A673 (cell line): ENCODE measurements at regions not wholly inside any gene's neighbourhood (a gene's known extent, or its start where the extent isn't known, plus 50 kb on each side); places are given as distances from the start of the nearest gene placed in this dataset.

Source experiments
- BruUV-seq: library from RNA; stranded (reverse); fragments of 400-500 nt; replicated peaks from 2 replicates; lab custom pipeline; 2021; lab: Mats Ljungman, UMichigan
- CTCF ChIA-PET: fragments of 300-600 bp; sonication (Branson Sonifier 250); formaldehyde crosslinking; loops from one replicate; lab custom pipeline; 2022; ENCODE audit warnings: antibody characterized with exemption; lab: Charles Lee
- POLR2A ChIA-PET: fragments of 300-600 bp; sonication (Branson Sonifier 250); formaldehyde crosslinking; loops from one replicate; lab custom pipeline; 2022; ENCODE audit warnings: antibody characterized with exemption; ENCODE audit not compliant: low non-redundant PET; lab: Charles Lee
- DNase-seq: peaks from one replicate; pipeline ENCODE4 v3.0.0-alpha.2; 2015; ENCODE audit warnings: low spot score
- H3K27ac ChIP-seq: fragments of 200-600 bp; sonication (generic); 2 replicates; pipeline ENCODE4 v1.5.1; 2016; ENCODE audit warnings: mixed run types, low read depth, mild to moderate bottlenecking, mixed read lengths, antibody characterized with exemption, low read length; ENCODE audit not compliant: poor library complexity, severe bottlenecking
- H3K27me3 ChIP-seq: fragments of 200-600 bp; sonication (generic); replicated peaks from 2 replicates; pipeline ENCODE4 v1.6.1; 2017; ENCODE audit warnings: mixed run types, low read depth, mild to moderate bottlenecking, mixed read lengths, antibody characterized with exemption, low read length; ENCODE audit not compliant: insufficient read depth, poor library complexity
- H3K36me3 ChIP-seq: fragments of 200-600 bp; sonication (generic); 2 replicates; pipeline ENCODE4 v1.6.1; 2016; ENCODE audit warnings: mixed run types, mild to moderate bottlenecking, mixed read lengths, antibody characterized with exemption, low read length; ENCODE audit not compliant: insufficient read depth, poor library complexity, severe bottlenecking
- H3K4me1 ChIP-seq: fragments of 200-600 bp; sonication (generic); 2 replicates; pipeline ENCODE4 v1.6.1; 2017; ENCODE audit warnings: mixed run types, mild to moderate bottlenecking, mixed read lengths, antibody characterized with exemption, low read length; ENCODE audit not compliant: insufficient read depth, poor library complexity, severe bottlenecking
- H3K4me3 ChIP-seq: fragments of 200-600 bp; sonication (generic); 2 replicates; pipeline ENCODE4 v1.5.1; 2016; ENCODE audit warnings: low read depth, mixed run types, mild to moderate bottlenecking, mixed read lengths, low read length; ENCODE audit not compliant: poor library complexity, severe bottlenecking
- H3K9me3 ChIP-seq: fragments of 200-600 bp; sonication (generic); 2 replicates; pipeline ENCODE4 v1.6.1; 2016; ENCODE audit warnings: mixed run types, low read depth, mild to moderate bottlenecking, mixed read lengths, antibody characterized with exemption, low read length; ENCODE audit not compliant: poor library complexity, severe bottlenecking
- EZH2 ChIP-seq: fragments of 200-600 bp; sonication (generic); IDR thresholded peaks from 2 replicates; pipeline ENCODE4 v1.6.1; 2017; ENCODE audit warnings: borderline replicate concordance, low read depth, mild to moderate bottlenecking, mixed read lengths, antibody characterized with exemption, low read length; ENCODE audit not compliant: poor library complexity, severe bottlenecking
- intact Hi-C: fragments of 100-400 bp; cut with micrococcal nuclease; formaldehyde crosslinking; loops from one replicate; pipeline ENCODE4 v1.10.0; 2022; ENCODE audit not compliant: unreplicated experiment
- TF ChIP-seq, protein P1 (sequence below): fragments of 300-800, 200-600 bp; sonication (generic); conservative IDR thresholded peaks from 2 replicates; pipeline ENCODE4 v1.5.1; 2017; ENCODE audit warnings: low read depth, mild to moderate bottlenecking, antibody characterized with exemption, low read length, moderate library complexity, mixed read lengths

DNA sequence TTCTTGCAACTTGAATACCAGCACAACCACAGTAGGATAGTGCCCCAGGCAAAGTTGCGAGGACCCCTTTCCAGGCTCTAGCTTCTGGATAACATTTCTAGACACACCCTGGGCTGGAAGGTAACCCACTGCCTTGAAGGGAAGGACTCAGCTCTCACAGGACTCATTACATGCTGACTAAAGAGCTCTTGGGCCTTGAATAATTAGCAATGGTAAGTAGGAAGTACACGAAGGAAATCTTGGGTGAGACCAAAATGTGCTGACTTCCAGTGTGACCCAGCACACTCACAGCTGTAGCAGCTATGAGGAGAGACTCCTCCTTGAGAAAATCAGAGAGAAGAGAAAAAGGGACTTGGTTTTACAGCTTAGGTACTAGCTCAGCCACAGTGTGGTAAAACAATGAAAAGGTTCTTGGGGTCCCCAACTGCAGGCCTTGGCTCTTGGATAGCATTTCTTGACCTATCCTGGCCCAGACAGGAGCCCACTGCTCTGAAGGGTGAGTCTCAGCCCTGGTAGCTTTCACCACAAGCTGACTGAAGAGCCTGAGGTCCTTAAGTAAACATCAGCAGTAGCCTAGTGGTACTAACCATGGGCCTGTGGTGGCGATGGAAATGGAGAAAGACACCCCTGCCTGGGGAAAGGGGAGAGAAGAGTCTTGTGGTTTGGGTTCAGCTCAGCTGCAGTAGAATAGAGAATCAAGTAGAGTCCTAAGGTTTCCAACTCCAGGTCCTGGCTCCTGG is 621.7 kb downstream of the SEMA5A start:
- CTCF ChIA-PET, result no interaction called here
- BruUV-seq, result no TSS peak
- Histone ChIP-seq H3K27ac (no peak overlapping the region), H3K4me1 (no peaks in the 10 kb centered on the region), H3K9me3 (peaks cover 30% of the 10 kb centered on the region), H3K4me3 (no peak overlapping the region), H3K36me3 (no peaks in the 10 kb centered on the region), H3K27me3 (no peaks in the 10 kb centered on the region)
- intact Hi-C loops, result no loop called here
- POLR2A ChIA-PET, result no interaction called here
- TF ChIP-seq EZH2, result no peak
- TF ChIP-seq, protein P1, sequence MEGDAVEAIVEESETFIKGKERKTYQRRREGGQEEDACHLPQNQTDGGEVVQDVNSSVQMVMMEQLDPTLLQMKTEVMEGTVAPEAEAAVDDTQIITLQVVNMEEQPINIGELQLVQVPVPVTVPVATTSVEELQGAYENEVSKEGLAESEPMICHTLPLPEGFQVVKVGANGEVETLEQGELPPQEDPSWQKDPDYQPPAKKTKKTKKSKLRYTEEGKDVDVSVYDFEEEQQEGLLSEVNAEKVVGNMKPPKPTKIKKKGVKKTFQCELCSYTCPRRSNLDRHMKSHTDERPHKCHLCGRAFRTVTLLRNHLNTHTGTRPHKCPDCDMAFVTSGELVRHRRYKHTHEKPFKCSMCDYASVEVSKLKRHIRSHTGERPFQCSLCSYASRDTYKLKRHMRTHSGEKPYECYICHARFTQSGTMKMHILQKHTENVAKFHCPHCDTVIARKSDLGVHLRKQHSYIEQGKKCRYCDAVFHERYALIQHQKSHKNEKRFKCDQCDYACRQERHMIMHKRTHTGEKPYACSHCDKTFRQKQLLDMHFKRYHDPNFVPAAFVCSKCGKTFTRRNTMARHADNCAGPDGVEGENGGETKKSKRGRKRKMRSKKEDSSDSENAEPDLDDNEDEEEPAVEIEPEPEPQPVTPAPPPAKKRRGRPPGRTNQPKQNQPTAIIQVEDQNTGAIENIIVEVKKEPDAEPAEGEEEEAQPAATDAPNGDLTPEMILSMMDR, result no peak
- DNase-seq, result no peak

DNA sequence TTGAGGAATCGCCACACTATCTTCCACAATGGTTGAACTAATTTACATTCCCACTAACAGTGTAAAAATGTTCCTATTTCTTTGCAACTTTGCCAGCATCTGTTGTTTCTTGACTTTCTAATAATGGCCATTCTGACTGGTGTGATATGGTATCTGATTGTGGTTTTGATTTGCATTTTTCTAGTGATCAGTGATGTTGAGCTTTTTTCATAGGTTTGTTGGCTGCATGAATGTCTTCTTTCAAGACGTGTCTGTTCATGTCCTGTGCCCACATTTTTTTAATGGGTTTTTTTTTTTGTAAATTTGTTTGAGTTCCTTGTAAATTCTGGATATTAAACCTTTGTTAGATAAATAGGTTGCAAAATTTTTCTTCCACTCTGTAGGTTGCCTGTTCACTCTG is 615.9 kb downstream of the SEMA5A start:
- ChIA-PET POLR2A (interaction anchor here (0.7 kb wide), 1 partner anchor 104 kb away, joined by 3 read pairs; no protein-coding TSS in a partner anchor), CTCF (no interaction called here)
- intact Hi-C loops, result no loop called here
- H3K27ac ChIP-seq, result no peak overlapping the region
- H3K9me3 ChIP-seq, result peaks cover 18% of the 10 kb centered on the region
- DNase-seq, result no peak
- no peak overlapping the region for H3K4me3 ChIP-seq
- TF ChIP-seq EZH2, result no peak
- TF ChIP-seq, protein P1, result no peak
- no peaks in the 10 kb centered on the region for H3K36me3 ChIP-seq
- BruUV-seq, result no TSS peak
- no peaks in the 10 kb centered on the region for H3K27me3 ChIP-seq
- no peaks in the 10 kb centered on the region for H3K4me1 ChIP-seq

DNA sequence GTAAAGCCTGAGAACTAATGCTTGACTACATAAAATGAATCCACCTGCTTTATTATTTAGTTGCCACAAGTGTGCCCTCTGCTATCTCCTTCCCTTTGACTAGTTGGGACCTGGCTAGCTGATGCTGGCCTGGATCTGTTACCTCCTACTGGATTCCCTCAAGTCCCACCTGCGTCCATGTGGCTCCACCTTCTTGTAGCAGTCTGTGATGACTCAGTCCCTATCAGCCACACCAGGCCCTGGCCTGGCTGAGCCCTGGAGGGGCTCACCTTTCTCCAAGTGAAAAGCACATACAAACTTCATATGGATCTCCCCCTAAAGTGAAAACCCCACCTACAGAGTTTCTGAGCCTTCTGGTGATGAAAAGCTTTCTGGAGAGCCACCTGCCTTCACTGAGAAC is 611.4 kb downstream of the SEMA5A start:
- Histone ChIP-seq H3K27me3 (no peaks in the 10 kb centered on the region), H3K4me1 (no peaks in the 10 kb centered on the region), H3K9me3 (peaks cover 12% of the 10 kb centered on the region), H3K4me3 (no peak overlapping the region), H3K36me3 (no peaks in the 10 kb centered on the region), H3K27ac (no peak overlapping the region)
- ChIA-PET CTCF (no interaction called here), POLR2A (no interaction called here)
- no peak for TF ChIP-seq EZH2
- TF ChIP-seq, protein P1, result no peak
- intact Hi-C loops, result no loop called here
- no peak for DNase-seq
- no TSS peak for BruUV-seq
